Lower leg skin (tissue), 3 donors: ENCODE measurements at regions not wholly inside any gene's neighbourhood (a gene's known extent, or its start where the extent isn't known, plus 50 kb on each side); places are given as distances from the start of the nearest gene placed in this dataset.
"Not testable (repeated sequence)": the region's sequence is repeated elsewhere in the genome, so short reads cannot be mapped to it uniquely, and the experiment has no call there.

Source experiments
- POLR2A ChIP-seq, 2 donors: fragments of 450-650 bp; IDR thresholded peaks; one replicate each; pipeline ENCODE4 v1.6.1; 2016 to 2017; ENCODE audit warnings: antibody characterized with exemption in 2 of 2, mild to moderate bottlenecking in 1 of 2, moderate library complexity in 1 of 2
- TF ChIP-seq, protein P1 (sequence below), 3 donors: fragments of 450-650 bp; IDR thresholded peaks; one replicate each; pipeline ENCODE4 v1.5.1; 2016; ENCODE audit warnings: antibody characterized with exemption in 3 of 3, mild to moderate bottlenecking in 3 of 3, moderate library complexity in 2 of 3

DNA sequence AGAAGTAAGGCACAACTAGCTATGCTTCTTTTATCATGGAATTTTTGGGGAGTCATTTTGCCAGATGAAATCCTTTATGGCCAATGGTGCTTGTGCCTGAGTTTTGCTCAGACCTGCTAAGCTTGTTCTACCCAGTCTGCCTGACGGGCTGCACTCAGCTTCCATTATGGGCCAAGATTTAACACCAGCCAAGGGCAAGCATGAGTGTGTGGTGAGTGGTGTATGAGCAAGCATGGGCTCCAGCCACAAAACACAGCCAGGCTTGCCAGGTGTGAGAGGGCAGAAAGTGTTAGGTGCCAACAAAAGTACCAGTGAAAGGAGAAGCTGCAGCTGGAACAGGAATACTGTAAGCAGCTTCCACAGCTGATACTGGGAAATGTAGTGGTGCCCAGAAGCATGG lies 130.2 kb upstream of the TSPY4 start:
- TF ChIP-seq, protein P1, sequence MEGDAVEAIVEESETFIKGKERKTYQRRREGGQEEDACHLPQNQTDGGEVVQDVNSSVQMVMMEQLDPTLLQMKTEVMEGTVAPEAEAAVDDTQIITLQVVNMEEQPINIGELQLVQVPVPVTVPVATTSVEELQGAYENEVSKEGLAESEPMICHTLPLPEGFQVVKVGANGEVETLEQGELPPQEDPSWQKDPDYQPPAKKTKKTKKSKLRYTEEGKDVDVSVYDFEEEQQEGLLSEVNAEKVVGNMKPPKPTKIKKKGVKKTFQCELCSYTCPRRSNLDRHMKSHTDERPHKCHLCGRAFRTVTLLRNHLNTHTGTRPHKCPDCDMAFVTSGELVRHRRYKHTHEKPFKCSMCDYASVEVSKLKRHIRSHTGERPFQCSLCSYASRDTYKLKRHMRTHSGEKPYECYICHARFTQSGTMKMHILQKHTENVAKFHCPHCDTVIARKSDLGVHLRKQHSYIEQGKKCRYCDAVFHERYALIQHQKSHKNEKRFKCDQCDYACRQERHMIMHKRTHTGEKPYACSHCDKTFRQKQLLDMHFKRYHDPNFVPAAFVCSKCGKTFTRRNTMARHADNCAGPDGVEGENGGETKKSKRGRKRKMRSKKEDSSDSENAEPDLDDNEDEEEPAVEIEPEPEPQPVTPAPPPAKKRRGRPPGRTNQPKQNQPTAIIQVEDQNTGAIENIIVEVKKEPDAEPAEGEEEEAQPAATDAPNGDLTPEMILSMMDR (IDR thresholded peaks at IDR 0.05) = not testable (repeated sequence)
- not testable (repeated sequence) for TF ChIP-seq POLR2A (IDR thresholded peaks at IDR 0.05)
